ENCODE measurements at regions not wholly inside any gene's neighbourhood (a gene's known extent, or its start where the extent isn't known, plus 50 kb on each side); places are given as distances from the start of the nearest gene placed in this dataset.
A peak's percentile ranks its signal among the peaks of the same experiment; 100 is the strongest.
"Not testable (repeated sequence)": the region's sequence is repeated elsewhere in the genome, so short reads cannot be mapped to it uniquely, and the experiment has no call there.

DNA sequence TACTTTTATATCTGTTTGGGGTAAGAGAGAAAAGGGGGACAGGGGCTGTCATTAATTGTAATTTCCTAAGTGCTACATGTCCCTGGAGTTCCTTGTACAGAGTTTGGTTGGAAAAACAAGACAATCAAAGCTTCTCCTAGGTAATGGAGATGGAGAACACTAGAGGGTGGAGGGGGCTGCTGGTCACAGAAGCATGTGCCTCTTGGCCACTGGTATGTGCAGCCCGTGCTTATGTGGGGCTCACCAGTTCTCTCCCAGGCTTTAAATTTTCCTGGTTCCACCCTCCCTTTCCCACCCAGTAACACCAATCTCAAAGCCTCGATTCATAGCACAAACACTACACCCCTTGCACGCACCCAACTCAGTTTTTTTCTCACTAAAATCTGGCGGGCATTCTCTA lies 165.6 kb downstream of the SAMD5 start:
- no peak for DNase-seq (ENCODE audit: low read depth)

DNA sequence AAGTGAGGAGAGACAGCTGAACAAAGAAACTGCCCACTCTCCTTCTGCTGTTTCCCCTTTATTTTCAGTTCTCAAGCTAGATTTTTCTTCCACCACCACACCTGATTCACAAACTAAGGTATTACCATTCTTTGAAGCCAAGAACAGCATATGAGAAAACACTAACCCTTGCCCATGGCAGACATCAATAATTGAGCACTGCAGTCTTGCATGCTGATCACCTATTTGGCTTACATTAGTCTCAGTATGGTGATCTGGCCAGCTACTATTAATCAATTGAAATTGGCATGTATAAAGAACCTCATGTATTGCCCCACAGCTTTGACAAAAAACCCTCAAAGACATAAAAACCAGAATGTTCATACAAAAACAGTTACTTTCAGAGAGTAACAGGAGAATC lies 166.3 kb downstream of the SAMD5 start:
- DNase-seq (ENCODE audit: low read depth): no peak

DNA sequence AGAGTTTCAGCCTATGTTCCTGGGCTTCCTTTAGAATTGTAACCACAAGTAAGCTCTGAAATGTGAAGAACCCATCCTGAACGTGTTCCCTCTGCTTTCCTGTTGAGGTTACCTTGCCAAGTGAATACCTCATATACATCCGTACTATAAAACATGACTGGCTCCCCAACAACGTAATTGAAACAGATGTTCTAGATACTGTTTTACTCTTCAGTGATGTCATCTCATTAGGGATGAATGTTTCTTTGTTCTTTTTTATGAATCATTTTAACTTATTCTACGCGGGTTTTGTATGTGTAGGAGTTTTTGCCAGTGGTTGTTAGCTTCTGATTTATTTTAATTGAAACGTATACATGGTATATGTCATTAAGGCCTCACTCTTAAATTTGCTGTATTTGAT lies 166.8 kb downstream of the SAMD5 start:
- peak; percentile 7 for DNase-seq (ENCODE audit: low read depth)

DNA sequence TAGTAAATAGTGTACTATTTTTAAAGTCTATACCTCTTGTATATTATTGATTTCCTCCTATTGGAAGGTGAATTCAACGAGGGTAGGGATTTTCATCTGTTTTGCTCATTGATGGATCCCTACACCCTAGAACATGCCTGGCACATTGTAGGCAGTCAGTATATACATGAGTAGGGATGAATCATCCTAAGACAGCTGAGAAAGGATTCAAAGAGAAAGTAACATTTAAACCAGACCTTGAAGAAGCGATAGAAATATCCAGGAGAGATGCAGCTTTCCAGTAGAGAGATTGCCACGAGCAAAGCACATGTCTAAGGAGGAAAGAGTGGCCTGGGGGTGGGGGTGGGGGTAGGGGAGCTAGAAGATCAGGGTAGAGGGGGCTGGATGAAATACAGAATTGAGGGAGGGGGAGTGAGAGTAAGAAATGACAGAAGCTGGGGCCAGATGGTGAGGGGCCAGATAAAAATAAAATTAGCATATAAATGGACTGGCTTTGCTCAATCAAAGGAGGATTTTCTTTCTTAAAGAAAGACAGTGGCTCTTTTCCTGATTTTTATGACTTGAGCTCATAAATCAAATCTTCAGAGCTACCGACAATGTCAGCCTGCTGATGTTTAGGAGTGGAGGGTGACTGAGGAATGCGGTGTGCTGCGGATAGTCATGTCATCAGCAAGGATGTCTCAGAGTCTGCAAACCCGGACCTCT lies 168.2 kb downstream of the SAMD5 start:
- no peak for DNase-seq (ENCODE audit: low read depth)

DNA sequence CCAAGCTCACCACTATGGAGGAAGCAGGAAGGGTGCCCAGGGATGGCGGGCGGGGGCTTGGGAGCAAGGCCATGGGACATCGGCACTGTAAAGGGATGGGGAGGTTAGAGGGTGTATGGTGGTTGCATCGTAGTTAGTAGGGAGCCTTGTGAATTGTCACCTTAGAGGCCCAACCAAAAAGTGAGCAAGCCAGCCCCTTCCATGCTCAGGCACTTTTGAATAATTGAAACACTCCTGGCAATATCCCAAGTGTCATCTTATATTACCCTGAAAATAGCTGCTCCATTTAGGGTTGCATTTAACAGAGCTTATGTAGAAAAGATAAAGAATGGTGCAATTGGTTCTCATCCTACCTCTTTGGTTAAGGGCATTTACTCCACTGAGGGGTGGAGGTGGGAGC lies 169.2 kb downstream of the SAMD5 start:
- DNase-seq (ENCODE audit: low read depth): no peak

DNA sequence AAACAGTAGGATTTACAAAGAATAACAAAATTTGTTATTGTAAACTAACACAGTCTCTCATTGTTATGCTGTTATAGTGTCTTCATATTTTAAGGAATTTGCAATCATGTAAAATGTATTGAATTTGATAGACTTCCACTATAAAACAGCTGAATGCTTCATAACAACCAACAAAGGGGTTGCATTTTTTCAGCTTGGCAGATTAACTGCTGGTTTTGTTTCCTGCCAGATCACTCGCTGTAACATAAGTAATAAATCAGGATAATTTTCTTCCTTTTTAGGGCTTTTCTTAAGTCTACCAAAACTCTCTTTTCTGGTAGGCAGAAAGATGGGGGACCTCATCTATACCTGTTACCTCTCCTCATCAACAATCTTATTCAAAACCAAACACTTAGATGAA lies 169.8 kb downstream of the SAMD5 start:
- no peak for DNase-seq (ENCODE audit: low read depth)

DNA sequence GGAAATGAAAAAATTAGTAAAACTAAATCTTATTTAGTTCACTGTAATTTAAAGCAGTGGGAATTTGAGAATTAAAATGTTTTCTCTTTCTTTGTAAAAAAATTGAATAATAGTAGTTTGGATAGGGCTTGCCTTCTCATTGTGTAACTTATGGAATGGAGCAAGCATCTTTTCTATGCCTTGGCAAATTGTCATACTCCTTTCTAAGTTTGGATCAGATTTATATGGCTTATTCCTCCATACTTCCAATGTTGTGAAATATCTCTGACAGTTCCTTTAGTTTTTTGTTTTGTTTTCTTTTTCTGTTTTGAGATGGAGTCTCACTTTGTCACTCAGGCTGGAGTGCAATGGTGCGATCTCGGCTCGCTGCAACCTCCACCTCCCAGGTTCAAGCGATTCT lies 176.4 kb downstream of the SAMD5 start:
- no peak for DNase-seq (ENCODE audit: low read depth)

DNA sequence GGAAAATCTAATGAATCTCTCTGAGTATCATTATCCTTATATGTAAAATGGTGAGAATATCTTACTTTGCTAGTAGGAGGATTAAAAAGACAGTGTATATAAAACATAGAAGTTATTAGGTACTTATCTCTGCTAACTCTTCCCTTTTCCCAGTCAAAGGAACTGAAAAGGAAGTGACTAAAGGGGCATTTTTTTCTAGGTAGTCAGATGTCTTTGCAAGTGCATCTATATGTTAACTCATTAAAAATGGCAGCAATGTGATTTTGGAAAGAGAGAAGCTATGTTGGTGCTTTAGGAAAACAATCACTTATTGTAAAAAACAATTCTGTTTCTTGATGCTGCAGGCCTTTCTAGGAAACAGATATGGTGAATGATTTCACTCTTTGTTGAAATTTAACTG lies 180.9 kb downstream of the SAMD5 start:
- no peak for DNase-seq (ENCODE audit: low read depth)

DNA sequence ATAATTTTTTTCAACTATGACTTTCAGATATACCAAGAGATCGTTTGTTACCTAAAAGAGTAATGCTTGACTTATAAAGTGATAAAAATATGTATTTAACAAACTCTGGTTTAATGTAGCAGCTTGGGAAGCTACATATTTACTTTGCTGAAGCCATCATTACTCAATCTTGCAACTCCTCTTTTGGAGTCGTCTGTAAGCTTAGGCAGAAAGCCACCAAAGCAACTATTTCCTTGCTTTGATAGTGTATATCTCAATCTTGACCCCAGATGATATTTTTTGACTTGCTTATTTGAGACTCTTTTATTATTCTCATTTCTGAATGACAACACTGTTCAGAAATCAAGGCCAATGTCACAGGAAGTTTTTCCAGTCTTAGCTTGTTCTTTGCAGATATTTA lies 183.0 kb downstream of the SAMD5 start:
- DNase-seq (ENCODE audit: low read depth): no peak

DNA sequence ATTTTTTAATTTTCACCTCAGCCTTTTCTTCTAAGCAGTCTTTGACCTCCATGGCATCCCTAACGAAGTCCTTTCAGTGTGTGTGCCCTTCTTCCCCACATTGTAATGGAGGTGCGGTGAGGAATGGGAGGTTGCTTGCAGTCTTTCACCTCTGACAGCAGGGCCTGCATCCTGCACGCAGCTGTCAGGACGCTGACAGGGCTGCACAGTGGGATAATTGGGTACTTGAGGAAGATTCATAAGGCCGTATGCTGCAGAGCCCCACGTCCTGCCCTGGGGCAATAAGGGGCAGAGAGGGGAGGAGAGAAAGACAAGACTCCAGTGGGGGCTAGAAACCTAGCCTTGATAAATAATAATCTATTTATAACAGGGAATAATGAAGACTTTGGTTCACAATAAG lies 184.7 kb downstream of the SAMD5 start:
- no peak for DNase-seq (ENCODE audit: low read depth)

DNA sequence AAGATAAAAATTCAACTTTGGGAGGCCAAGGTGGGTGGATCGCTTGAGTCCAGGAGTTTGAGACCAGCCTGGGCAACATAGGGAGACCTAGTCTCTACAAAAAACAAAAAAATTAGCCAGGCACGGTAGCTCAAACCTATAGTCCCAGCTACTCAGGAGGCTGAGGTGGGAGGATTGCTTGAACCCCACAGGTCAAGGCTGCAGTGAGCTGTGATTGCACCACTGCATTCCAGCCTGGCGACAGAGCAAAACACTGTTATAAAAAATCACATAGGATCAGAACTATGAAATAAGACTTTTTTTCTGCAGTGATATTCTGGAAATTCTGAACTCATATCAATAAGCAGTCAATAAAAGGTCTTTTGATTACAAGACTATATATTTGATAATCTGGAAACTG lies 186.1 kb downstream of the SAMD5 start:
- DNase-seq (ENCODE audit: low read depth): not testable (repeated sequence)

DNA sequence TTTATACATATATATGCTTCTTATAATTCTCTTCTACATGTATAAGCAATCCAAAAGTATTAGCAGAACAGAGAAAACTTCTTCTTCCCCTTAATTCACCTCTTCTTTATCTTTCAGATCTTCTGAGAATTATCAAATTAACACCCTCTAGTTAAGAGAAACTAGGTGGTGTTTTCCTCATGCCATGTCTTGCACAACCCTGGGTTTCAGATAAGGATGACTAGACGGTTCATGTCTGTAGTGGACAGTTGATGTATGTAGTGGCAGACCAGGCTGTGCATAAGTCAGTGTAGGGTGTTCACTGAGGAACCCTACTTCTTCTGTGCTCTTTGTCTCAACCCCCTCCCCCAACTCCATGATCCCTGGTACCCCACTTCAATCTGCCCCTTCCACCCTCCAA lies 187.3 kb downstream of the SAMD5 start:
- no peak for DNase-seq (ENCODE audit: low read depth)

DNA sequence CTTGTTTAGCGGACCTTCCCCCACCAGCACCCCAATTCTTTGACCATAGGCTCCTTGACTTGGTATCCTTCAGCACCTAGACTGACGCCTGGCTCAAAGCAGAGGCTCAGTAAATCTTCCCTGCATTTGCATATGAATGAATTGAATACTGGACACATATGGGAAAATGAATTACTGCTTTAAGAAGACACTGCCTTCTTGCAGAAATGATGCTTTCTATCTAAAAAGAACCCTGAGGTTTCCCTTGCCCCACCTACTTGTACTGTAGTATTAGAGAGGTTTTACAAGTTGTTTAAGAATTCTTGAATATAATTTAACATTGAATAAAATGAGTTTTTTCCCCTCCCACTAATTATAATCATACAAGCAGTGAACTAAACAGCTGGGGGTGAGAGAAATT lies 190.7 kb downstream of the SAMD5 start:
- DNase-seq (ENCODE audit: low read depth): no peak

DNA sequence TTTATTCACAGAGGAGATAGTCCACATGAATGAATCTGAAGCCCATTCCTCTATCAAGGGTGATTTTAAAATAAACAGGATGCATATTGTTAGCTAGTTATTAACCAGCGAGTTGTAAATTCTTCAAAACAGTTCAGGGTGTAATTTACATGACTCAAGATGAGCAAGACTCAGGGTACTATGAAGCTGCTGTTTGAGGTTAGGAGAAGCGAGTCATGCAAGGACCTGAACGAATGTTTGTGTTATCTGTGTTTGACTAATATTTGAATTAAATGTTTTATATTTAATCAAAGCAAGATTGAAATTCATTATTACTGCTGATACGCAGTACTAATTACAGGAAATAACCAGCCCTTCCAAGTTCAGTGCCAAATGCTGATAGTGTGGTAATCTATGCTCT lies 191.1 kb downstream of the SAMD5 start:
- peak; percentile 9 for DNase-seq (ENCODE audit: low read depth)

DNA sequence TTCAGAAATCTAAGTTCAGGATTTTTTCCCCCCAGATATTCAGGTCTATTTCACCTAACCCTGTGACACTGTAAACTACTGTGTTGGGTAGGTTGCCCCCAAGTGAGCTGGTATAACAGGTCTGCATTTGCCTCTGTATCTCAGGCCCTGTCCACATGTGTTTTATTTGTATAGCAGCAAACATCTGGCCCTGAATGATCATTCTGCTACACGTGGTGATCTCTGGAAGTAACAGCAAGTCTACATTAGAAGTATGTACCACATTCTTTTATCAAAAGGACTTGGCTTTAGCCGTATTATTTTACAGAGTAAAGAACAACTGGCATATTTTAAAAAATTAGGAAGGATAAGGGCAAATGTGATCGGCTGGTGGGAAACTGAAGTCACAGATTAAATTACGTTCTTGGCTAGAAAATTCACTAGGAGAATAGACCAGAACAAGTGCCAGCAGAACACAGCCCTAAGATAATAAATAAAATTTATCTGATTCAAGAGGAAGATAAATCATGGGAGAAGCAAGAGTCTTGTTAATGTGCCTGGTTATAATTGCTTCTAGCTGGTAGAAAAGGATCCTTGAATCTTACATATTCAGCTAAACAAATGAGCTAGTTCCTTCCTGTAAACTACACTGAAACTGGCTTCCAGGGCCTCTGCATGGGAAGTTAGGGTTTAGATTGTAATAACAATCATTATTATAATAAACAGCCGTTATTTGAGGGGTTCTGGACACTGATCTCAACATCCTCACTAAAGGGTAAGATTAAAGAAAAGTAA lies 192.1 kb downstream of the SAMD5 start:
- no peak for DNase-seq (ENCODE audit: low read depth)

DNA sequence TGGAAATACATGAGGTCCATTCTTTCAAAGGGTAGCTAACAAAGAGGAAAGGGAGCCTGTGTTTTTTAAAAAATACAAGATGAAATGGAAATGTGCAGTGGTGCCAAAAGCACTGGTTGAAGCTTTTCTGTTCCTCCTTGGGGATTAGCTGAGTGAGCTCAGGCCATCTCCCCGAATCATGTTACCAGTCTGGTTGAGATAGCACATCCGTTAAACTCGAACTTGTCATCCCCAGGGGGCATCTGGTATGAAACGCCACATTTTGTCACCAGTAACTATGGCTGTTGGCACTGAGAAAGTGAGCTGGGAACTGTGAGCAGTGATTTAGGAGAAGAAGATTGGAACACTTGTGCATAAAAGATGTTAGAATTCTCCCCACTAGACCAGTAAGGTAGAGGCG lies 196.2 kb downstream of the SAMD5 start:
- no peak for DNase-seq (ENCODE audit: low read depth)

DNA sequence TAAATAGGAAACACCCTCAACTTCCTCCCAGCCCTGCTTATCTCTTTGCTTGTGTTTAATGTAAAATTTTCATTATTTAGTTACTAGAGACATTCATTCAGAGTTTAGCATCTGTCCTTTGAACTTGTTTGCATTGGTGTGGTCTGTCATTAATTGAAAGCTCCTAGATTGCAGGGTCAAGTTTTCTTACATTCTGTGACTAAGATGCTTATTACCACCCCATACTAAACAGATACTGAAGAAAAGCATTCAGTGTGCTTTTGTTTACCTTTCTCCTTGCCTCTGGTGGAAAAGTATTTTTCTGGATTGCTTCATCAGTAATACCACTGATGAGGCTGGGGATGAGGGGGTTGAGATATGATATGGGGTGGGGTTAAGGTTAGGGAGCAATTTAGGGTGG lies 199.0 kb downstream of the SAMD5 start:
- DNase-seq (ENCODE audit: low read depth): no peak

DNA sequence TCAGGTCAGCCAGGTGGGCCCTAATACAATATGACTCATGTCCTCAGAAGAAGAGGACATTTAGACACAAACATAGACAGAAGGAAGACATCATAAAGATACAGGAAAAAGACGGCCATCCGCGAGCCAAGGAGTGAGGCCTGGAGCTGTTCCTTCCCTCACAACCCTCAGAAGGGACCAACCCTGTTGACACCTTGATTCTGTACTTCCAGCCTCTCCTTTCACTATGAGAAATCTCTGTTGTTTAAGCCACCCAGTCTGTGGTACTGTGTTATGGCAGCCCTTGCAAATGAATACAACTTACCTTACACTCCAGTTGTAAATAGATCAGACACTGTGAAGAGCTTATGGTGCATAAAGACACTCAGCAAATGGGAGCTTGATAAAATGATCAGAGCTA lies 199.7 kb downstream of the SAMD5 start:
- DNase-seq (ENCODE audit: low read depth): no peak

DNA sequence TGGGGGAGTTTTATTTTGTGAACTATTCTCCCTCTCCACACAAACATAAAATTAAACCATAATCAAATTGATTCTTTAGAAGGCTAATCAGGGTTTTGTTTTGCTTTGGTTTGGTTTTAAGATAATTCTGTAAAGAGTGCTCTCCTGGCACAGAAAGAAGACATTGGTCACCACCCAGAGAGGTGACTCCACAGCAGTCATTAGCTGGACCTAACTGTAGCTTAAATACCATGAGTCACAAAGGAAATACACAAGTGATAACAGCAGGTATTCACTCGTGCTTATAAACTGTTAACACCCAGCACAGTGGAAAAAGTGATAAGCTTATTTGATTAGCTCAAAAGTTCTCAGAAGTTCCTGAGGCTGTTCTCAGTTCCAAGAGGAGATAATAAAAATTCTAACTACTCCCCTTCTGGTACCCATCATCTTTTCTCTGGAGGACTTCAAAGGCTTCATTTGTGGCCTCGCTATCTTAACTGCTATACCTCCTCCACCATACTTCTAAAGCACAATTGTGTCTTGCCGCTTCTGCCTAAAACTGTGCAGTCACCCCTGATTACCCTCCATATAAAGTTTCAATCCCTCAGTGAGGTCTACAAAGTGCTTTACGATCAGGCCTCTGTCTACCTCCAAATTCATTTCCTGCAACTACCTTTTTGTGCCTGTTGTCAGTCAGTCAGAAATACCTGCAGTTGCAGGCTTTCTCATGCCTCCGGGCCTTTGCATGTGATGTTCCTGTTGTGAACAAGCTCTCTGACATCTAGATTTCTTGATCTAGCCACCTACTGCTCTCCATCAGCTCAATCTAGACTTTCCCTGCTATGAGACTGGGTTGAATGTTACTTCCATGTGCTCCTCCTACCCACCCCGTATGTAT lies 201.1 kb downstream of the SAMD5 start:
- no peak for DNase-seq (ENCODE audit: low read depth)

DNA sequence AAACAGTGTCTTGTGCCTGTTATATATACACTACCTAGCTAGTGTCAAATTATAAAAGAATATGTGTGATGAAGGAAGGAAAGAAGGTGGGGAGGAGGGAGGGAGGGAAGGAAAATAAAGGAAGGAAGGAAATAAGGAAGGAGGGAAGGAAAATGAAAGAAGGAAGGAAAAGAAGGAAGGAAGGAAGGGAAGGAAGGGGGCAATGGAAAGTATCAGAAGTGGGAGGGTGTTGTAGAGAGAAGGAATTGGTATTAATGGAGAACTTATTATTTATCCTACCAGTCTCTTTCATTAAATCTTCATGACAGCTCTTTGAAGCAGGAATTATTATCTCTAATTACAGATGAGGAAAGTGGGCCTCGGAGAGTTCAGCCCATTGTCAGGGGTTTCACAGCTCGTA lies 202.4 kb downstream of the SAMD5 start:
- DNase-seq (ENCODE audit: low read depth): no peak

DNA sequence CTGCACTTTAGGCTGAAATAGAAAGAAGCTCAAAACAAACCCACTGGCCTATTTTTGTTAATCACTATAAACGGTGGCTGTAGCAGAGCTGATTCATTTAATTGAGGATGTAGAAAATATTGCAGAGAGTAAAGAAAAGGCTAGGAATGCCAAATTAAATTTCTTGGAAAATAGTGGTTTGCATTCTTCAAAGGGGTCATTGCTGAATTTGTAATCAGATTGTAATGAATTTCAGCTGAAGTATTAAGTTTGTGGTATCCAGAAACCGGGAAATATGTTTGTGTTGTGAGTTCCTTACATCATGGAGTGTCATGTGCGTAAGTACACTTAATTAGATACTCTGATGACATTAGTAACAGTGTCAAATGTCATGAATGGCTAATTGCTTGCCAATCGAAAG lies 203.0 kb downstream of the SAMD5 start:
- no peak for DNase-seq (ENCODE audit: low read depth)

DNA sequence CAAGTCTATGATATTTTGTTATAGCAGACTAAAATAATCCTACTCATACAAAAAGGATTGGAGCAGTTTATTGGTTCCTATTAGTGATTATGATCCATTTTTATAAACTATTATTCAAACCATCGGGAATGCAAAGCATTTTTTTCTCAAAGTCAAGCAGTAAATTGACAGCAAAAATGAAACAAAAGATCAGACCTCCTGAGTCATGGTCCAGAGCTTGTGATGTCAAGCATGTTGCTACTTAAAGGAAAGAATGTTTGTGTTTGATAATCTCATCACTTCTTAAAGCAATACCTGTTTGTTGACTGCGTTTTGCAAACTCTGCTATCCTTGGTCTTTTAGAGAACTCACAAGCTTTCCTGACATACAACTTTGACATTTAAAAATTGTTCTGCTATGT lies 204.4 kb downstream of the SAMD5 start:
- no peak for DNase-seq (ENCODE audit: low read depth)

DNA sequence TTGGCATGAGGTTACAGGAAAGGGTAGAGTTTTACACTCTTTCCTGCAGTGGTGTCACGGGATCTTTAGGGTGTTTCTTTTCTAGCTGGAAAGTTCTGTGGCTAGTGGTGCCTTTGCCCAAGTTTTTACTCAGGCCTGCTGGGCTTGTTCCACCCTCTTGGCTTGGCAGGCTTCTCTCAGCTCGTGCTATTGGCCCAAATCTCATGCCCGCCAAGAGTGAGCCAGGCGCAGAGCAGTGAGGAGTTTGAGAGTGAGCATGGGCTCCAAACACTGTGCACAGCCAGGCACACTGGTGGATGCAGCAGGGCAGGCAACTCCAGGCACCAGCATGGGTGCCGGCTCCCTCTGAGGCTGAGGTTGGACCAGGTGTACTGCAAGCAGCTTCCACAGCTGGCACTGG lies 206.5 kb downstream of the SAMD5 start:
- no peak for DNase-seq (ENCODE audit: low read depth)

All from RPMI7951 (cell line).